G401 (cell line): ENCODE measurements at regions not wholly inside any gene's neighbourhood (a gene's known extent, or its start where the extent isn't known, plus 50 kb on each side); places are given as distances from the start of the nearest gene placed in this dataset.
A peak's percentile ranks its signal among the peaks of the same experiment; 100 is the strongest.

Experiments used
- DNase-seq: peaks from one replicate; pipeline ENCODE4 v3.0.0-alpha.2; 2015; ENCODE audit warnings: low spot score
- in situ Hi-C: cut with HindIII; loops from 2 replicates; pipeline ENCODE4 v1.10.0; 2016; ENCODE audit warnings: low sequenced_read_pairs, mixed read lengths

- DNase-seq, result peak; percentile 80
- in situ Hi-C loops, result no loop called here
Observed at GRCh38 chr2:216553482-216554240, 55.0 kb downstream of the RPL37A start.

- DNase-seq, result no peak
- in situ Hi-C loops, result no loop called here
Observed at GRCh38 chr2:216554286-216554685, 55.6 kb downstream of the RPL37A start.

GRCh38 chr2:216554755-216555154, 56.1 kb downstream of the RPL37A start:
- DNase-seq, result peak; percentile 65
- in situ Hi-C loops, result no loop called here

- in situ Hi-C loops, result no loop called here
- peak; percentile 60 for DNase-seq
Observed at GRCh38 chr2:216555274-216555673, 56.6 kb downstream of the RPL37A start.

- no peak for DNase-seq
- in situ Hi-C loops, result no loop called here
Observed at GRCh38 chr2:216556202-216556601, 57.6 kb downstream of the RPL37A start.

- DNase-seq, result no peak
- in situ Hi-C loops, result no loop called here
Observed at GRCh38 chr2:216557413-216557812, 58.8 kb downstream of the RPL37A start.

GRCh38 chr2:216557820-216558219, 59.2 kb downstream of the RPL37A start:
- DNase-seq, result no peak
- in situ Hi-C loops, result no loop called here

GRCh38 chr2:216559625-216560156, 61.0 kb downstream of the RPL37A start:
- no peak for DNase-seq
- in situ Hi-C loops, result no loop called here

- in situ Hi-C loops, result no loop called here
- DNase-seq, result no peak
Observed at GRCh38 chr2:216560838-216561270, 62.2 kb downstream of the RPL37A start.

- in situ Hi-C loops, result no loop called here
Observed at GRCh38 chr2:216562696-216563435, 64.2 kb downstream of the RPL37A start.

GRCh38 chr2:216563646-216564045, 65.0 kb downstream of the RPL37A start:
- no peak for DNase-seq
- in situ Hi-C loops, result no loop called here

More at GRCh38 chr2:216562696-216563435, 64.2 kb downstream of the RPL37A start:
- DNase-seq, result no peak

GRCh38 chr2:216564611-216565010, 66.0 kb downstream of the RPL37A start:
- in situ Hi-C loops, result no loop called here
- no peak for DNase-seq

- DNase-seq, result no peak
- in situ Hi-C loops, result no loop called here
Observed at GRCh38 chr2:216565956-216566355, 67.3 kb upstream of the IGFBP2 start.

GRCh38 chr2:216568576-216568975, 64.6 kb upstream of the IGFBP2 start:
- in situ Hi-C loops, result no loop called here
- no peak for DNase-seq

GRCh38 chr2:216569765-216570164, 63.5 kb upstream of the IGFBP2 start:
- DNase-seq, result no peak
- in situ Hi-C loops, result no loop called here

GRCh38 chr2:216570357-216570756, 62.9 kb upstream of the IGFBP2 start:
- in situ Hi-C loops, result no loop called here
- no peak for DNase-seq

GRCh38 chr2:216571178-216571908, 61.9 kb upstream of the IGFBP2 start:
- DNase-seq, result no peak
- in situ Hi-C loops, result no loop called here

GRCh38 chr2:216571909-216572513, 61.2 kb upstream of the IGFBP2 start:
- DNase-seq, result no peak
- in situ Hi-C loops, result no loop called here
